UCSD-AML1 (cell line): ENCODE measurements at regions not wholly inside any gene's neighbourhood (a gene's known extent, or its start where the extent isn't known, plus 50 kb on each side); places are given as distances from the start of the nearest gene placed in this dataset.

ENCODE experiments used
- DNase-seq: peaks from one replicate; lab custom pipeline; 2025; ENCODE audit not compliant: unreplicated experiment; lab: John Stamatoyannopoulos, UW

- no peak for DNase-seq
Observed at GRCh38 chr13:32905063-32905863, 111.0 kb upstream of the KL start.

GRCh38 chr13:32905864-32906180 lies 110.4 kb upstream of the KL start:
- DNase-seq, result no peak

- no peak for DNase-seq
Observed at GRCh38 chr13:32907211-32907610, 109.0 kb upstream of the KL start.

GRCh38 chr13:32910530-32910929 lies 105.7 kb upstream of the KL start:
- DNase-seq, result no peak

- peak; percentile 20 for DNase-seq
Observed at GRCh38 chr13:32911506-32911905, 104.7 kb upstream of the KL start.

GRCh38 chr13:32914686-32915085 lies 101.5 kb upstream of the KL start:
- no peak for DNase-seq

- no peak for DNase-seq
Observed at GRCh38 chr13:32917504-32917903, 98.7 kb upstream of the KL start.

- no peak for DNase-seq
Observed at GRCh38 chr13:32923725-32924124, 92.5 kb upstream of the KL start.

GRCh38 chr13:32924886-32925285 lies 91.3 kb upstream of the KL start:
- DNase-seq, result no peak

GRCh38 chr13:32925506-32925905 lies 90.7 kb upstream of the KL start:
- DNase-seq, result no peak

GRCh38 chr13:32932376-32932775 lies 83.8 kb upstream of the KL start:
- no peak for DNase-seq

- no peak for DNase-seq
Observed at GRCh38 chr13:32936716-32937115, 79.5 kb upstream of the KL start.

- DNase-seq, result no peak
Observed at GRCh38 chr13:32938314-32938713, 77.9 kb upstream of the KL start.

GRCh38 chr13:32938907-32939306 lies 77.3 kb upstream of the KL start:
- no peak for DNase-seq

GRCh38 chr13:32940601-32941000 lies 75.6 kb upstream of the KL start:
- DNase-seq, result peak; percentile 52

GRCh38 chr13:32941368-32941767 lies 74.9 kb upstream of the KL start:
- DNase-seq, result peak; percentile 15

- DNase-seq, result no peak
Observed at GRCh38 chr13:32946558-32946957, 69.7 kb upstream of the KL start.

GRCh38 chr13:32947411-32948276 lies 68.6 kb upstream of the KL start:
- no peak for DNase-seq

GRCh38 chr13:32949820-32950219 lies 66.4 kb upstream of the KL start:
- no peak for DNase-seq

- no peak for DNase-seq
Observed at GRCh38 chr13:32951580-32951979, 64.6 kb upstream of the KL start.

- DNase-seq, result no peak
Observed at GRCh38 chr13:32955881-32956594, 60.2 kb upstream of the KL start.

GRCh38 chr13:32956595-32956933 lies 59.7 kb upstream of the KL start:
- DNase-seq, result no peak
